Cerebellar nuclear complex (tissue), 1 donor: ENCODE measurements at regions not wholly inside any gene's neighbourhood (a gene's known extent, or its start where the extent isn't known, plus 50 kb on each side); places are given as distances from the start of the nearest gene placed in this dataset.
A peak's percentile ranks its signal among the peaks of the same experiment; 100 is the strongest.
"Not testable (repeated sequence)": the region's sequence is repeated elsewhere in the genome, so short reads cannot be mapped to it uniquely, and the experiment has no call there.

Experiments used
- DNase-seq, 2 experiments: peaks; one replicate each; lab custom pipeline; 2025; lab: John Stamatoyannopoulos, UW

GRCh38 chr1:206359377-206359776 lies 110.9 kb upstream of the IKBKE start:
- not testable (repeated sequence) for DNase-seq

- DNase-seq: not testable (repeated sequence)
Observed at GRCh38 chr1:206361978-206362543, 108.2 kb upstream of the IKBKE start.

DNA sequence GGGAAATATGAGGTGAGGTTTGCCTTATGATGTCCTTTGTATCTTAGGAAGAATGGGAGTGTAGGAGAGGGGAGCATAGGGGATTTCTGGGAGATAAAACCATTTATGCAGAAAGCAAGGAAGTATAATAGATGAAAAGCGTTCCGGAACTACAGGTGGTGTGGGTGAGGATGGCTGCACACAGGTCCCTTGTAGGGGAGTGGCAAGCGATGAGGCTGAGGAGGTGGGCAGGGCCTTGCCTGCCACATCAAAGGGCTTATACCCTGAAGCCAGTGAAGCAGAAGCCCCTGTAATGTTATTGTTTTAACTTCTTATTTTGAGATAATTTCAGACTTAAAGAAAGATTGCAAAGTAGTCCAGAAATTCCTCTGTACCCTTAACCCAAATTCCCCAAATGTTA lies 107.3 kb upstream of the IKBKE start:
- not testable (repeated sequence) for DNase-seq

GRCh38 chr1:206365271-206365670 lies 105.0 kb upstream of the IKBKE start:
- DNase-seq: not testable (repeated sequence)

DNA sequence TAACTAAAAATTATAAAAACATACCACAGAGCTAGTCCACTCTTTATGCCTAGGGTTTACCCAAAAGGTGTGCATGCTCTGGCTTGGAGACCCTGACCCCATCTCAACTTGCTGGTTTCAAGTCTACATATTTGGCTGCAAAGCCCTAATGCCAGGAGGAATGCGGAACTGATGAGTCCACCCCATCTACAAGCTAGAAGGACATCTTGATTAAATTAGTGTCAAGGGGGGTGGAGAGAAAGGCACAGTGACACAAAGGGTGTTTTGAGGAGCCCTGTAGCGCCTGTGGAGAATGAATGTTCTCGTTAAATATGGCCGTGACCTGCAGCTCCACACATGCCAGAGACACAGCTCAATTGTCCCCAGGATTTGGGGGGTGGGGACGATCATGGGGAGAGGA lies 104.1 kb upstream of the IKBKE start:
- DNase-seq: not testable (repeated sequence)

DNA sequence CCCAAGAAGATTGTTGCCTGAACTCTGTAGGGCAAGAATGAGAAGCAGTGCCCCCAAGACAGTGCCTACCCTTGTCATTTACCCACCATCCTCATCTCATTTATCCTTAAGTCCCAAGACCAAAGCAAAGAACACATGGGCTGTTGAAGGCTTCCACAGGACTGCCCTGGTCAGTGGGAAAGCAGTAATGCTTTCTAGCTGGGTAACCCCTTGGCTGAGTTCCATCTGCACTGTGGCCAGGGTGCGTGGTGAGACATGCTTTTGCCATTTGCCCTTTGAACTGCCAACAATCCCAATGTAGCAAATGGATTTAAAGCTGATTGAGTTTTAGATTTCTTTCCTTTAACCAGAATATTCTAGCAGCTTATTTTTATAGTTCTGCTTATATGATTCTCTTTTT lies 103.5 kb upstream of the IKBKE start:
- DNase-seq: not testable (repeated sequence)

DNA sequence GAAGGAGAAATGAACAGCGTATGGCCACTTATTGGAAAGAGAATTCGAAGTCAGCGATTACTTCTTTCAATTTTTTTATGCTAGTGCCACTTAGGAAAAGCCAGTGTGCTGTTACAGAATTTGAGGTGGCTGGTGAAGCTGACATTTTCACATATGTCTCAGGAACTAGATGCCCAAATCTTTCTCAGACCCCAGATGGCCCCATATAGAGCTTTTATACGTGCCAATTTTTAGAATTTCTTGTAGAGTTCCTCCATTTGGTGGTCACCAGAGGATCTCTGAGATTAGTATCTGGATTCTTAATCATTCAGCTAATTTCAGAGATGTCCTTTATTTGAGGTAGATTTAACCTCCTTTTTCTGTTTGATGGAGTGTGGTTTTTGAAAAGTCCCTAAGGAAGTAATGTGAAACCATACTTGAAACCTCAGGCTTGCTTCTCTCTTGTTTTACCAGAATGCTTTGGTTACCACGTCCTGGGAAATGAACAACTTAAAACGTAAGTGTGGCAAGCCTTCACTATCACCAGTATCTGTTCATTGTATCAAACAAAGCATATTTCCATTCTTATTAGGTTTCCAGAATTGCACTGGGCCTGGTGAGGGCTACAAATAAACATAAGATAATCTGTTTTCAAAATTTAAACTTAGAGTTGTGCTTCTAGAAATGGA lies 102.2 kb upstream of the IKBKE start:
- not testable (repeated sequence) for DNase-seq

DNA sequence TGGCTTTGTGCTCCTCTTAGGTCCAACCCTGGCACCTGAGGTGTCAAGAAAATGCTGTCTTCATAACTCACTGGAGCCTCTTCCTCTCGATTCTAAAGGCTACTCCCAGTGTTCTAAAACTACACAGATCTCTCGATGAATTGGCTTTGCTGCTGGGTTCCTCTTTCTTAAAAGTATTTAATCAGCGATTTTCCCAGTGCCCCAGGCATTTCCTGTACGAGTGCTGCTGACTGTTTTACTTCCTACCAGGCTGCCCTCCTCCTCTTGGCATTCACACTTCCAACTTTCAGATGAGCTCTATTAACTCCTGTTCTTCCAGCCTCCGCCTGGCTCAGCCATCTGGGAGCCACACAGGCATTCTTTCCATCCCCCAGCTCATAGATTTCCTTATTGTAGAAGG lies 95.6 kb upstream of the IKBKE start:
- not testable (repeated sequence) for DNase-seq

GRCh38 chr1:206375552-206375951 lies 94.7 kb upstream of the IKBKE start:
- not testable (repeated sequence) for DNase-seq

DNA sequence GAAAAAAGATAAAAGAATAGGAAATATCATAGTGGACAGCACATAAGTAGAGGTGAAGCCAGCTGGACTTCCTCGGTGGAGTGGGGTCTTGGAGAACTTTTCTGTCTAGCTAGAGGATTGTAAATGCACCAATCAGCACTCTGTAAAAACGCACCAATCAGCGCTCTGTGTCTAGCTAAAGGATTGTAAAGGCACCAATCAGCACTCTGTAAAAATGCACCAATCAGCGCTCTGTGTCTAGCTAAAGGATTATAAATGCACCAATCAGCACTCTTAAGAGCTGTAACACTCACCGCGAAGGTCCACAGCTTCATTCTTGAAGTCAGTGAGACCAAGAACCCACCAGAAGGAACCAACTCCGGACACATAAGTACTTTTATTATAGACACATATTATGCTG lies 91.8 kb upstream of the IKBKE start:
- DNase-seq: not testable (repeated sequence)

- not testable (repeated sequence) for DNase-seq
Observed at GRCh38 chr1:206379245-206379644, 91.0 kb upstream of the IKBKE start.

DNA sequence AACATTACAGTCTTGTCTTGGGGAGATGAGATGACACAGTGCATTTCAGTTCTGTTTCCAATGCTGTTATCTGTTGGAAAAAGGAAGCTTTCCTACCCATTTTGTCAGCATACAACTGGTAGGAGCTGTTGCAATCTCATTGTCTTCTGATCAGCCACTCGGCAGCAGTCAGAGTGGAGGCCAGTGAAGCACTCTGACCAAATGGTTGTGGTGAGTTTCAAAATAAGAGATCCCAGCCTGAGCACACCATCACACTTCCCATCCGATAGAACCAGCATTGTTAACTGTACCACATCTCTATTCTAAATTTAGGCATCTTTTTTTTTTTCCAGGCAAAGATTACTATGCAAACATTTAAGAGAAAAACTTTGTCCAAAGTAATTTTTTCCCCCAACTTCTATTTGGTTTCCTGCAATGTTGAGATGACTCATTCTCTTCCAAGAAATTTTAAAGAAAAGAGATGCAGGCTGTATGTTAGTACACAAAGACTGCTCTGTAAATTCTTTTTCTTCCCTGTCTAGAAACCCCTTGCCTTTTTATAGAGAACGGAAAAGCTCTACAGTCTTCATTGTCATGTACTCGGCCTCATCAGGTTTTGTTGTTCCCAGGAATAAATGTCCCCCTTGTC lies 90.0 kb upstream of the IKBKE start:
- not testable (repeated sequence) for DNase-seq

GRCh38 chr1:206380791-206381610 lies 89.3 kb upstream of the IKBKE start:
- DNase-seq: not testable (repeated sequence)

DNA sequence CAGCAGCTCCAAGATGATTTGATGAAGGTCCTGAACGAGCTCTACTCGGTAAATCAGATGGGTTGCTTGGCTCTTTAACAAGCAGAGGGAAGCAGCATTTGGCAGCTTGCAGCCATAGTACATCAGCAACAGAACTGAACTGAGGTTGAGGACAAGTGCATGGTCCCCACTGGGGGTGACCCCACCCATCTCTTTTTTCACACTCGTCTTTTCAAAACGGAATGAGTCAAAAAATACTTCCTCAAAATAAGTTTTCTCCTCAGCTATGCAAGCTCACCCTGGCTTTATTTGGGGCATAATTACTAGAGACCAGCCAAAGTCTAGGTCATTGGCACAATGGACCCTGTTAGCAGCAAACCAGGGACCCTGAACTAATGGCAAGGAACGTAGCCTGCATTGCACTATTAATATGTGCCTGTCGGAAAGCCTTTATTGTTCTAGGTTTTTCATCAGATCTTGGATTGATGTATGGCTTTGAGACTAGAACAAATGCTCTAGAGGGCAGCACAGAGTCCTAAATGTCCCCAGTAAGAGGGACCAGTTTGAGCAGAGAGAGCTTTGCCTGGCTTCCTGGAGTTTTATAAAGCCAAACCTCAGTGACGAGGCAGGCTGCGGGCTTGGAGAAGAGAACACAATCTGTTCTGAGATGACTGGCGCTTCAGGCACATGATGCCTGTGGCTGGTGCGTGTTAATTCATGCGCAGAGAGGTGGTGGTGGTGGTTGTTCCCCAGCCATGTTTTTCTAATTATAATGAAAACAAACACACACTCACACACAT lies 86.1 kb upstream of the IKBKE start:
- peak in 1 of 2 experiments; percentile 58 for DNase-seq

- not testable (repeated sequence) for DNase-seq
Observed at GRCh38 chr1:206384891-206385290, 85.4 kb upstream of the IKBKE start.

GRCh38 chr1:206387631-206388030 lies 82.6 kb upstream of the IKBKE start:
- DNase-seq: not testable (repeated sequence)

DNA sequence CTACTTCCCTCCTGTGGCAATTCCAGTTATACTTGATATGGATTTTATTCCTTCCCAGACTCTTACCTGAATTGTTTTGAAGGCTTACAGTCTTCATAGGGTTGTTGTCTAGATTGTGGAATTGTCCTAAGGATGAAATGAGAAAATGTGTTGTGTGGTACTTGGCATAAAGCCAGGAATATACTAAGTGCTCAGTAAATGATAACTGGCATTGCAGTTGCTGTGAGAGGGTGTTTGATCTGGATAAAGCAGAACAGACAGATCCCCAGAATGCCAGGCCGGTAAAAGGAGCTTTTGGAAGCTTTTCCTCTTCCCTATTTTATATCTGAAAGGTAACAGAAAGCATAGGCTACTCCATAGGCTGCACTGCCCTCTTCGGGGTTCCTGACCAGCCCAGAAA lies 78.4 kb upstream of the IKBKE start:
- not testable (repeated sequence) for DNase-seq

DNA sequence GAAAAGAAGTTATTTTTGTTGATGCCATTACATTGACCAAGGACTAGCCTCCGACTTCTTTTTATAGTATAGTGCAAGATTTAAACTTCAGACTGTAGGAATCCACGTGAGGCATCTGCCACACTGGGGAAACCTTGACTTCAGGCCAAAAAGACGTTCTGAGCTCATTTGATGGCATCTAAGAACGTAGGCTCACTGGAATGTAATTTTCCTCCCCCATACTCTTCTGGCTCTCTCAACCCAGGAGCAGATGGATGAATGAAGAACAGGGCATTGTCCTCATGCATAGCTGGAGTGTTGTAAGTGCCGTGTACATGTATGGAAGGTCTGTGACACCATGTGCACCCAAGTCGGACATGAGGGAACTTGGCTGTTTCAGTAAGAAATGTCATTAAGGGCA lies 72.8 kb upstream of the IKBKE start:
- not testable (repeated sequence) for DNase-seq

DNA sequence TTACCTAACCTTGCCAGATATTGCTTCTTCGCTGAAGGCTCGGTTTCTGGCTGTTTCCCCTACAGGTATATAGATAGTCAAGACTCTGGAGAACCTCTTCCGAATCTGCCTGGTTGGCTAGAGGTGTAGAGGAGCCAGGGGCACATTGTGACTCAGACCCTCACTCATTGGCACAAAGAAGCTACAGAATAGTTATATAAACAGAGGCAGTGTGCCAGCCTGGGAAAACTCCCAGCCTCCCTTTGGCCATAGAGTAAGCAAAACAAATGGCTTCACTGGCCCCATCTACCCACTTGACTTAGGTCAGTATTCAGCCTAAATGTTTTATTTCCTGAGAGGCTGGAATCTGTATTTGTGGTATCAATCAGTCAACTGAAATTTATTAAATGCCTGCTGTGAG lies 72.0 kb upstream of the IKBKE start:
- DNase-seq: not testable (repeated sequence)

DNA sequence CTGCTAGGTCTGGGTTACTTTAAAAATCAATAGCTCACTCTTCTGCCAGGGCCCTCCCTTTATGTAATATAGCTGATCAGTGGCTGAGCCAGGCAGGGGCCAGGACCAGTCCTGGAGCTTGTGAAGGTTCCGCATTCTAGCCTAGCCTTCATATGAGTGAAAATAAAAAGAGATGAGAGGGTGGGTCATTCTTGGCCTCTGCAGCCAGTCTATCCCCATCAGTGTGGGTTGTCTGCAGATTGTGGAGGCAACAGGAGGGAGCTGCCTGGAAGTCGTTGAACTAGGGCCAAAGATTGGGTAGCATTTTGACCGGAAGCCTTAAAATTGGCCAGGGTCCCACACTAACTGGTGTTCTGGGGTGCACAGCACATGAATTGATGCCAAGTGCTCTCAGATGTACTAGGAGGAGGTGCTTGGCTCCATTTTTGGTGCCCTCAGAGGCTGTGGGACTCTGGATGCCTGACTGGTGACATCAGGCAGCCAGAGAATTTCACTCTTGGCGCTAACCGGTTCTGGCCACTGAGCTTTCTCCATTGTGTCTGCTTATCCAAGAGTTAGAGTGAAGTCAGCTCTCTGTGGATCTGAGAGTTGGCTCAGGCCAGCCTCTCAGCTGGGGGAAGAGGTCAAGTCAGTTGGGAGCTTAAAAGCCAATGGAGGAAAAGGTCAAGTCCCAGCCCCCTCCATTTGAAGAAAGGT lies 66.5 kb upstream of the IKBKE start:
- not testable (repeated sequence) for DNase-seq
